ENCODE measurements at regions not wholly inside any gene's neighbourhood (a gene's known extent, or its start where the extent isn't known, plus 50 kb on each side); places are given as distances from the start of the nearest gene placed in this dataset.
A peak's percentile ranks its signal among the peaks of the same experiment; 100 is the strongest.

- no peak overlapping the region for H3K4me3 ChIP-seq (ENCODE audit: low read depth, low read length)
- in situ Hi-C loops (cut with HindIII; ENCODE audit: low sequenced_read_pairs) = no loop called here
- DNase-seq (ENCODE audit: low read depth) = no peak
- TF ChIP-seq CTCF (IDR thresholded peaks at IDR 0.05; ENCODE audit: low read depth, low read length, missing control alignments) = no peak
Observed at GRCh38 chr12:75827061-75827460, 204.5 kb downstream of the PHLDA1 start.

GRCh38 chr12:75825686-75826085 is 205.9 kb downstream of the PHLDA1 start:
- peak; percentile 81 for DNase-seq (ENCODE audit: low read depth)
- H3K4me3 ChIP-seq (ENCODE audit: low read depth, low read length) = no peak overlapping the region
- no peak for TF ChIP-seq CTCF (IDR thresholded peaks at IDR 0.05; ENCODE audit: low read depth, low read length, missing control alignments)
- in situ Hi-C loops (cut with HindIII; ENCODE audit: low sequenced_read_pairs) = no loop called here

- TF ChIP-seq CTCF (IDR thresholded peaks at IDR 0.05; ENCODE audit: low read depth, low read length, missing control alignments) = no peak
- no peak overlapping the region for H3K4me3 ChIP-seq (ENCODE audit: low read depth, low read length)
- in situ Hi-C loops (cut with HindIII; ENCODE audit: low sequenced_read_pairs) = no loop called here
- DNase-seq (ENCODE audit: low read depth) = peak; percentile 65
Observed at GRCh38 chr12:75823475-75823874, 208.1 kb downstream of the PHLDA1 start.

GRCh38 chr12:75822416-75822815 is 209.2 kb downstream of the PHLDA1 start:
- H3K4me3 ChIP-seq (ENCODE audit: low read depth, low read length) = no peak overlapping the region
- in situ Hi-C loops (cut with HindIII; ENCODE audit: low sequenced_read_pairs) = no loop called here
- DNase-seq (ENCODE audit: low read depth) = no peak
- TF ChIP-seq CTCF (IDR thresholded peaks at IDR 0.05; ENCODE audit: low read depth, low read length, missing control alignments) = no peak

GRCh38 chr12:75820848-75821578 is 210.6 kb downstream of the PHLDA1 start:
- in situ Hi-C loops (cut with HindIII; ENCODE audit: low sequenced_read_pairs) = no loop called here
- no peak overlapping the region for H3K4me3 ChIP-seq (ENCODE audit: low read depth, low read length)
- no peak for TF ChIP-seq CTCF (IDR thresholded peaks at IDR 0.05; ENCODE audit: low read depth, low read length, missing control alignments)
- DNase-seq (ENCODE audit: low read depth) = peak; percentile 91

- TF ChIP-seq CTCF (IDR thresholded peaks at IDR 0.05; ENCODE audit: low read depth, low read length, missing control alignments) = no peak
- H3K4me3 ChIP-seq (ENCODE audit: low read depth, low read length) = no peak overlapping the region
- in situ Hi-C loops (cut with HindIII; ENCODE audit: low sequenced_read_pairs) = no loop called here
- DNase-seq (ENCODE audit: low read depth) = no peak
Observed at GRCh38 chr12:75820071-75820470, 211.5 kb downstream of the PHLDA1 start.

Data from astrocyte of the cerebellum (primary cell).